Hepatocyte (in vitro differentiated cells): ENCODE measurements at regions not wholly inside any gene's neighbourhood (a gene's known extent, or its start where the extent isn't known, plus 50 kb on each side); places are given as distances from the start of the nearest gene placed in this dataset.

Source experiments
- CTCF ChIP-seq: fragments of 200-600 bp; sonication (generic); IDR thresholded peaks from 2 replicates; pipeline ENCODE4 v1.5.1; 2016; ENCODE audit warnings: antibody characterized with exemption, mild to moderate bottlenecking; ENCODE audit not compliant: poor library complexity
- EZH2 ChIP-seq: fragments of 200-600 bp; sonication (generic); IDR thresholded peaks from 2 replicates; pipeline ENCODE4 v1.6.1; 2016; ENCODE audit warnings: antibody characterized with exemption, mild to moderate bottlenecking, borderline replicate concordance
- EZH2phosphoT487 ChIP-seq: fragments of 200-600 bp; sonication (generic); IDR thresholded peaks from one replicate; pipeline ENCODE4 v1.6.1; 2018; ENCODE audit warnings: antibody characterized with exemption, mild to moderate bottlenecking, low read depth, moderate library complexity; ENCODE audit not compliant: unreplicated experiment, severe bottlenecking

- TF ChIP-seq EZH2: no peak
- no peak for TF ChIP-seq CTCF
- TF ChIP-seq EZH2phosphoT487: no peak
Observed at GRCh38 chr5:39500551-39501175, 75.9 kb upstream of the DAB2 start.
